ENCODE measurements at regions not wholly inside any gene's neighbourhood (a gene's known extent, or its start where the extent isn't known, plus 50 kb on each side); places are given as distances from the start of the nearest gene placed in this dataset.

DNA sequence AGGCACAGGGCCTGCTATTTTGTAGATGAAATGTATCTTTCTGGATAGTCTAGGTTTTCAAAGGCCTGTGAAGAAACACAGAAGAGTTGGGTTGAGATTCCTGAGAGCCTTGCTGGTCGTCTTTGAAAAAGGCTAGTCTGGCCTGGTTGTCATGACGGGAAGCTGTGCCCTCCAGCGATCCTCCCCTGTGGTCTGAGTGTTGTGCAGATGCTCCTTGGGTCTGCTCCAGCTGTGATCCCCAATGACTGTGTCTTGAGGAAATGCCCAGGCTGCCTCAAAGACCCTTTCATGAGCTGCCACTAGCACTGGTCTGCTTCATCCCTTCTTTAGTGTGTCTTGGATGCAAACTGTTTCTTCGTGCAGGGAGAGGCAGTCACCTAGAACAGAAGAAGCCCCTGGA lies 111.0 kb upstream of the SYNPR start:
- no peaks in the 10 kb centered on the region for H3K36me3 ChIP-seq (ENCODE audit: control insufficient read depth in 4 of 4, insufficient read depth in 4 of 4, low read length in 4 of 4)
- H3K27ac ChIP-seq (ENCODE audit: low read depth in 1 of 2, low read length in 1 of 2) = no peak overlapping the region
- WGBS, 2 donors = 67 to 76% methylated on average over 4 of the region's 4 CpGs
- no peaks in the 10 kb centered on the region for H3K27me3 ChIP-seq (ENCODE audit: control insufficient read depth in 3 of 3, insufficient read depth in 3 of 3, low read length in 2 of 3)
- H3K4me1 ChIP-seq (ENCODE audit: control insufficient read depth in 5 of 5, insufficient read depth in 5 of 5, low read length in 5 of 5) = no peaks in the 10 kb centered on the region
- H3K4me3 ChIP-seq = no peak overlapping the region
- no peak for DNase-seq
- no peak for ATAC-seq (ENCODE audit: insufficient read depth, low FRiP score)
- TF ChIP-seq, protein P1, sequence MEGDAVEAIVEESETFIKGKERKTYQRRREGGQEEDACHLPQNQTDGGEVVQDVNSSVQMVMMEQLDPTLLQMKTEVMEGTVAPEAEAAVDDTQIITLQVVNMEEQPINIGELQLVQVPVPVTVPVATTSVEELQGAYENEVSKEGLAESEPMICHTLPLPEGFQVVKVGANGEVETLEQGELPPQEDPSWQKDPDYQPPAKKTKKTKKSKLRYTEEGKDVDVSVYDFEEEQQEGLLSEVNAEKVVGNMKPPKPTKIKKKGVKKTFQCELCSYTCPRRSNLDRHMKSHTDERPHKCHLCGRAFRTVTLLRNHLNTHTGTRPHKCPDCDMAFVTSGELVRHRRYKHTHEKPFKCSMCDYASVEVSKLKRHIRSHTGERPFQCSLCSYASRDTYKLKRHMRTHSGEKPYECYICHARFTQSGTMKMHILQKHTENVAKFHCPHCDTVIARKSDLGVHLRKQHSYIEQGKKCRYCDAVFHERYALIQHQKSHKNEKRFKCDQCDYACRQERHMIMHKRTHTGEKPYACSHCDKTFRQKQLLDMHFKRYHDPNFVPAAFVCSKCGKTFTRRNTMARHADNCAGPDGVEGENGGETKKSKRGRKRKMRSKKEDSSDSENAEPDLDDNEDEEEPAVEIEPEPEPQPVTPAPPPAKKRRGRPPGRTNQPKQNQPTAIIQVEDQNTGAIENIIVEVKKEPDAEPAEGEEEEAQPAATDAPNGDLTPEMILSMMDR (IDR thresholded peaks at IDR 0.05; ENCODE audit: control extremely low read depth, extremely low read depth) = no peak
- no peak overlapping the region for H3K9ac ChIP-seq (ENCODE audit: insufficient read depth in 1 of 2, low read length in 2 of 2)
- no peaks in the 10 kb centered on the region for H3K9me3 ChIP-seq (ENCODE audit: control insufficient read depth in 4 of 4, insufficient read depth in 3 of 4, low read length in 3 of 4)

DNA sequence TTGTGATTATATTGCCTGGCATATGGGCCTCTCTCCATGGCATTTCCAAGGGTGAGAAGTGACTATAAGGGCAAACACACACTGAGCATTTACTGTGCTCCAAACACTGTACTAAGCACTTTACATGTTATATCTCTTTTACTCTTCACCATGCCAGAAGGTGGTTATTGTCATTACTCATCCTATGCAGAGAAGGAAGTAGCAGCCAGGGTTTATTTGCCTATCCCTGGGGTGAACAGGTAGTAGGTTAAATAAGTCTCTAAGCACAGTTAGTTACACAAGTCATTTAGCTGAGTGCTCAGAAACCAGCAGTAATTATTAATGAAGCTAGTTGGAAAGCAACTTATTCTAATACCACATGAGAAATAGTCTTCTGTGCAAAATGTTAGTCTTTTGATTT lies 109.9 kb upstream of the SYNPR start:
- Histone ChIP-seq H3K36me3 (ENCODE audit: control insufficient read depth in 4 of 4, insufficient read depth in 4 of 4, low read length in 4 of 4) (no peaks in the 10 kb centered on the region), H3K27ac (ENCODE audit: low read depth in 1 of 2, low read length in 1 of 2) (no peak overlapping the region), H3K9me3 (ENCODE audit: control insufficient read depth in 4 of 4, insufficient read depth in 3 of 4, low read length in 3 of 4) (peaks cover 0 to 2% (median 0%) of the 10 kb centered on the region in 4 donors), H3K9ac (ENCODE audit: insufficient read depth in 1 of 2, low read length in 2 of 2) (no peak overlapping the region), H3K4me3 (no peak overlapping the region), H3K27me3 (ENCODE audit: control insufficient read depth in 3 of 3, insufficient read depth in 3 of 3, low read length in 2 of 3) (no peaks in the 10 kb centered on the region), H3K4me1 (ENCODE audit: control insufficient read depth in 5 of 5, insufficient read depth in 5 of 5, low read length in 5 of 5) (no peaks in the 10 kb centered on the region)
- no peak for ATAC-seq (ENCODE audit: insufficient read depth, low FRiP score)
- TF ChIP-seq, protein P1 (IDR thresholded peaks at IDR 0.05; ENCODE audit: control extremely low read depth, extremely low read depth) = no peak
- no peak for DNase-seq

DNA sequence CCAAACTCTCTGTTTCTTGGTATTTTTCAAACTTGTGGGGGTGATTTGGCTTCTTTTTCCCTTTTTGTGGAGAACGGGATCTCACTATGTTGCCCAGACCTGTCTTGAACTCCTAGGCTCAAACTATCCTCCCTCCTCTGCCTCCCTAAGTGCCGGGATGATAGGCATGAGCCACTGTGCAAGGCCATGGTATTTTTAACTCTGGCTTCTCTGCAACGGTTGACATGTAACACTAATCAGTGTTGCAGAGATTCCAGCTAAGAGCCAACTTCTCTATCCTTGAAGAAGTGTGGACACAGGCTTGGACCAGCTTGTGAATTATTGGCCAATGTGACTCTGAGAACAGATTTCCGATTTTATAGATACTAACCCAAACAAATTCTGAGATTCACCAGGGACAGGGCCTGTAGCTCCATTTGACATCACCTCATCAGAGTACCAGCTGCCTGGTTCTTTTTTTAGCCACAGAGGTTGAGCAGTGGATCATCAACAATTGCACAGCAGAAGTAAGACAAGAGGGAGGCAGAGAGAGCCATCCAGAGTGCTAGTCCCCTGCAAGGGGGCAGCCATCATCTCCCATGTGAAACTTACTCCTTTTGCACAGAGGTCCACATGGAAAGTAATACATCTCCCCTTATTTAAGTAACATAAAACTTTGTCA lies 98.1 kb upstream of the SYNPR start:
- Histone ChIP-seq H3K36me3 (ENCODE audit: control insufficient read depth in 4 of 4, insufficient read depth in 4 of 4, low read length in 4 of 4) (no peaks in the 10 kb centered on the region), H3K4me3 (no peak overlapping the region), H3K9me3 (ENCODE audit: control insufficient read depth in 4 of 4, insufficient read depth in 3 of 4, low read length in 3 of 4) (no peaks in the 10 kb centered on the region), H3K4me1 (ENCODE audit: control insufficient read depth in 5 of 5, insufficient read depth in 5 of 5, low read length in 5 of 5) (no peaks in the 10 kb centered on the region), H3K27ac (ENCODE audit: low read depth in 1 of 2, low read length in 1 of 2) (no peak overlapping the region), H3K9ac (ENCODE audit: insufficient read depth in 1 of 2, low read length in 2 of 2) (no peak overlapping the region), H3K27me3 (ENCODE audit: control insufficient read depth in 3 of 3, insufficient read depth in 3 of 3, low read length in 2 of 3) (no peaks in the 10 kb centered on the region)
- WGBS, 2 donors = 53 to 68% methylated on average over 4 of the region's 4 CpGs
- no peak for DNase-seq
- TF ChIP-seq, protein P1 (IDR thresholded peaks at IDR 0.05; ENCODE audit: control extremely low read depth, extremely low read depth) = no peak
- no peak for ATAC-seq (ENCODE audit: insufficient read depth, low FRiP score)

DNA sequence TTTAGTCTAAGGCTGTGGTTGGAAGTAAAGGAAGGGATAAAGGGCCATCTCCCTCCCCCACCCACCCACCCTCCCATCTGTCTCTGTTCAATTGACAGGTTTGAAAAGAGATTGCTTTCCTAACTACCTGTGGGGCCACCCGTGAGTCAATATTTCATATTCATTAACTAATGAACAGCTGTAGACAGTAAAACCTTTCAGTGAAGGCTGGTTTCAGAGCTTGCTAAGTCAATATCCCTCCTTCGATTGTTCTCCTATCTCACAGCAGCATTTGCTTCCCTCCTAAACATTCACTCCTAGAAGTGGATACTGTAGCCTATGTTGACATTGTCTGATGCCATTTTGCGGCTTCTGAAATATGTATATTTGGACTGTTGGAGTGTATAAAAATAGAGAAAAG lies 85.9 kb upstream of the SYNPR start:
- ATAC-seq (ENCODE audit: insufficient read depth, low FRiP score) = no peak
- Histone ChIP-seq H3K9me3 (ENCODE audit: control insufficient read depth in 4 of 4, insufficient read depth in 3 of 4, low read length in 3 of 4) (no peaks in the 10 kb centered on the region), H3K27me3 (ENCODE audit: control insufficient read depth in 3 of 3, insufficient read depth in 3 of 3, low read length in 2 of 3) (peaks cover 0 to 4% (median 0%) of the 10 kb centered on the region in 3 donors), H3K4me1 (ENCODE audit: control insufficient read depth in 5 of 5, insufficient read depth in 5 of 5, low read length in 5 of 5) (no peaks in the 10 kb centered on the region), H3K27ac (ENCODE audit: low read depth in 1 of 2, low read length in 1 of 2) (no peak overlapping the region), H3K9ac (ENCODE audit: insufficient read depth in 1 of 2, low read length in 2 of 2) (no peak overlapping the region), H3K36me3 (ENCODE audit: control insufficient read depth in 4 of 4, insufficient read depth in 4 of 4, low read length in 4 of 4) (no peaks in the 10 kb centered on the region), H3K4me3 (no peak overlapping the region)
- no peak for DNase-seq
- TF ChIP-seq, protein P1 (IDR thresholded peaks at IDR 0.05; ENCODE audit: control extremely low read depth, extremely low read depth) = no peak
- 62 to 67% methylated on average over 3 of the region's 3 CpGs for WGBS, 2 donors
